Forelimb muscle (tissue), 1 donor: ENCODE measurements at regions not wholly inside any gene's neighbourhood (a gene's known extent, or its start where the extent isn't known, plus 50 kb on each side); places are given as distances from the start of the nearest gene placed in this dataset.

Experiments used
- DNase-seq: peaks from one replicate; pipeline ENCODE4 v3.0.0-alpha.2; 2013; ENCODE audit warnings: low read depth

- no peak for DNase-seq
These were observed 136.9 kb downstream of the SCARB1 start for GRCh38 chr12:124726596-124727263.

DNA sequence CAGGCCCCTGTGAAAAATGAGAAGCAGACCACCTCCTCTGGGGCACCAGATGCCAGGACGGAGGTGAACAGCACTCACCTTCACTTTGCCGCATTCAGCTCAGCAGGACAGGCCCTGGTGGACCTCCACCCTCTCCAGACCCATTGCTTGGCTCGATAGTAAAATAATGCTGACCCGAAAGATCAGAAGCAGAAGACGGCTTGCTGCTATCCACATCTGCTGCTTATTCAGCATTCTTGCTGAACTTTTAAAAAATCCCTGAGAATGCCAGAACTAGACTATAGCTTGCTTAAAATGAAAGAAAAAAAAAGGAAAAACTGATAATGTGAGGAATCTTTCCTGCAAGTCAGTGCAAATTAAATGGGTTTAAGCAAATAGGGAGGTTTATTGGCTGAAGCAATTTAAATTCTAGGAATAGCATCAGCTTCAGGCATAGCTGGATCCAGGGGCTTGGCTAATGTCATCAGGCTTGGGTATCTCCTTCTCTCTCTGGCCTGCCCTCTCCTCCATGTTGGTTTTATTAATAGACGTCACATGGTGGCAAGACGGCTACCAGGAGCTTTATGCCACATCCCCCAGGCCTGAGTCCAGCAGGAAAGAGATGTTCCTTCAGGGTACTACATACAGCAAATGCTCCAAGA lies 137.9 kb downstream of the SCARB1 start:
- DNase-seq, result no peak

GRCh38 chr12:124725099-124725498 lies 138.6 kb downstream of the SCARB1 start:
- no peak for DNase-seq

DNA sequence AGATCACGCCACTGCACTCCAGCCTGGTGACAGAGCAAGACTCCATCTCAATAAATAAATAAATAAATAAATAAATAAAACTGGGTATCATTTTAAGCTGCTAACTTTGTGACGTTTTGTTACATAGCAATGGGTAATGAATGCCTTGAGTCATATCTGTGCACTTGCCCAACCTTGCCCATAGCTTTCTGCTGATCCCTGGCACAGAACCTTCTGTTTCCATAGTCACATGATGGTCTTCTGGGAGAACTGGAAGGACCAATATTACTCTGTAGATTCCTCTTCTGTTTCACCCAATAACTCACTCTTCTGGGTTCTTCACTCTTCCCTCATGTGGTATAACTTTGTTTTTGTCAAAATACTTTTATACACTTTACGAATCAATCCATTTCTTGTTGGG lies 140.8 kb downstream of the SCARB1 start:
- no peak for DNase-seq

DNA sequence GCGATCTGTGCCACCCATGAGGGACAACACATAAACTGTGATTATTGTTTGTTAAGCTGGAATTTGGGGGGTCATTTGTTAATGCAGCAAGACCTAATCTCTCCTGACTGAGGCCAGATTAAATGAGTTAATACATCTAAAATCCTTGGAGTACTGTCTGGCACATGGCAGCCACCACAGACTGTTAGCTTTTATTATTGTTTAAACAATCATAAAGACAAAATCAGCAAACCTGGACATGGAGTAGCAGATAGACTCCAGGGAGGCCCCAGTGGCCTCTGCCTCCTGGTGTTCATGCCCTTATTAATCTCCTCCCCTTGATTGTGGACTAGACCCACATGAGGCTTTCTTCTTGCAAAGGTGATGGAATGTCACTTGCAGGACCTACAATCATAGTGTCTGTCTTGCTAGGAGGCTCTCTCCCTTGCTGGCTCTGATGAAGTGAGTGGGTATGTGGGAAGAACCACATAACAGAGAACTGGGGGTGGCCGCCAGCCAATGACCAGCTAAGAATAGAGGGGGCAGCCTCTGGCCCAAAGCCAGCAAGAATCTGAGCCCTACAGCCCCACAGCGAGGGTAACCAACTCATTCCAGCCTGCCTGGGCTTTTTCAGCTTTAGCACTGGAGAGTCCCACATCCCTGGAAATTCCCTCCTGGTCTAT lies 142.0 kb downstream of the SCARB1 start:
- DNase-seq, result no peak

DNA sequence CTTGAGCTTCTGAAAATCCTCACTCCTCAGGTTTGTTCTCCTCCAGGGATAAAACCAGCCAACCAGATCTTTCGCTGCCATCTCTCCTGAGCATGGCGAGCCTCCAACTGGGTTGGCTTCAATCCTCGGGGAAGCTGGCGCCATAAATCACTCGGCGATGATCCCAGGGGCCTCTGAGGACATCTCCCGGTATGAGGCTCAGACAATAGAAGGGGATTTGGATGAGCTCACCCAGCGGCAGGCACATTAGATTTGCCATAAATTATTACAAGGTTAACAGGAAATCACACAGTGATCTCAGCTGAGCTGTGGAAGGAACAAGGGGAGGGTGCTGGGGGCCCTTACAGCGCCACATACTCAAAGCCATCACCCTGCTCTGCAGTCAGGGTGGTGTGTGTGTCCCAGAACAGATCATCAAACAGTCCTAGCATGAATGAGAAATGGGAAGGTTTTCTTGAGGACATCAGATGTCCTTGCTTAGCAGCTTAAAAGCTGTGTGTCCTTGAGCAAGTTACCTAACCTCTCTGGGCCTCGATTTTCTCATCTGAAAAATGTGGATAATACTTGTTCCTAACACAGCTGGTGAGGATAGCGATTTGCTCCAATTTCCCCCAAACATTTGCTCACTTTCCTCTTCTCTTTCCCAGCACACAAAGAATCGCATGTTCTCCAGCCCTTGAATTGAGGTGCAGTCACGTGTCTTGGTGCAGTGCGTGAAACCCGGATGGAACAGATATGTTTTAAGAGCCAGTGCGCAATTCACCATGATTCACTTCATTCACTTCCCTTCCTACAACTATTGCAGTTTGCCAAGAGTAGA lies 142.8 kb downstream of the SCARB1 start:
- no peak for DNase-seq

DNA sequence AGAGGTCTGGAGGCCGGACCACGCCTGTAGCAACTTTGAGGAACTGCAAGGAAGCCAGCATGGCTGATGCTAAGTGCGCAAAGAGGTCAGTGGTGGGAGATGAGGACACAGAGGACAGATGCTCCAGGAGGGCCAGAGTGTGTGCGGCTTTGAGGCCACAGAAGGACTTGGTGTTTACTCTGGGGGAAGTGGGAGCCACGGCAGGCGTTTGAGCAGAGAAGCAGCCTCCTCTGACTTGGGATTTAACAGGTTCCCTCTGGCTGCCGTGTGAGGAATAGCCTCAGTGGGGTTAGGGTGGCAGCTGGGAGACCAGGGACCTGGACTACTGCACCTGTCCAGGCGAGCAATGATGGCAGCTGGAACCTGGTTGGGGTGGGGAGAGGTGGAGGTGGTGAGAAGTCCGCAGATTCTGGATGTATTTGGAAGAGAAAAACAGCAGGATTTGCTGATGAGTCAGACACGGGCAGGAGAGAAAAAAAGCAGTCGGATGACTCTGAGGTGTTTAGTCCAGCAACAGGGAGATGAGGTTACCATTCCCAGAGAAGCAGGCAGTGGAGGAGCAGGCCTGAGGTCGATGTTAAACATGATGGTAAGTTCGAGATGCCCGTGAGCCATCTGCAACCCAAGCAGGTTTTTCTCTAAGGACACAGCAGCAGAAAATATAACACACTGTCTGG lies 143.5 kb downstream of the SCARB1 start:
- no peak for DNase-seq

GRCh38 chr12:124719231-124719630 lies 144.4 kb downstream of the SCARB1 start:
- no peak for DNase-seq

DNA sequence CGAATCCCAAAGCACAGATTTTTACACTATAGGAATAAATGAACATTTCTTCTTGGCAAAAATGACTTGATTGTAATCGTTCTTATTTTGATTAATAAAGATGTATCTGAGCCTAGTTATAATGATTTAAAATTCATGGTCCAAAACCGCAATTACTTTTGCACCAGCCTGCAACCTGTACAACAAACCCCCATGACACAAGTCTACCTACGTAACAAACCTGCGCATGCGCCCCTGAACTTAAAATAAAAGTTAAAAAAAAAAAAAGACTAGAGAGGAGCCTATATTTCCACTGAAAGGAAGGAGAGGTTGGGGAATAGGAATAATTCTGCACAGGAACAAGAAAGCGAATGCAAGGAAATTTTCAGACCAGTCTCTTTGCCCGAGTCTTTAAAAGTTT lies 145.2 kb downstream of the SCARB1 start:
- DNase-seq, result no peak

DNA sequence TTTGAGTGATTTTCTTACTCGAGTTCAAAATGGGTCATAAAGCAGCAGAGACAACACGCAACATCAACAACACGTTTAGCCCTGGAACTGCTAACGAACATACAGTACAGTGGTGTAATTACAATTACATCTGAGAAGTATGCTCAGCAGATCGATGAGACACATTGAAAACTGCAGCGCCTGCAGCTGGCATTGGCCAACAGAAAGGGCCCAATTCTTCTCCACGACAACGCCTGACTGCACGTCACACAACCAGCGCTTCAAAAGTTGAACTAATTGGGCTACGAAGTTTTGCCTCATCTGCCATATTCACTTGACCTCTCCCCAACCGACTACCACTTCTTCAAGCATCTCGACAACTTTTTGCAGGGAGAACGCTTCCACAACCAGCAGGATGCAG lies 145.6 kb downstream of the SCARB1 start:
- DNase-seq, result no peak

DNA sequence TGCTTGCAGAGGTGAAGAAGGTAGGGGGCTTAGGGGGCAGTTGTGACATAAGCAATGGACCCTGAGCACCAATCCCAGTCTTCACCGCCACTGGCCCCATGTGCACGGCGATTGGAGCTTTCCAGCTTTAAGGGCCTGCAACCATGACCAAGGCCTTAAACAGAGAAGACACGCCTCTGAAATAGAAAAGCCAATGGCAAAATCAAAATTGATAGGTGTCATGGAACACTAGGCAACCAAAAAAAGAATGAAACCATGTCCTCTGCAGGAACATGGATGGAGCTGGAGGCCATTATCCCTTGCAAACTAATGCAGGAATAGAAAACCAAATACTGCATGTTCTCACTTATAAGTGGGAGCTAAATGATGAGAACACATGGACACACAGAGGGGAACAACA lies 146.3 kb downstream of the SCARB1 start:
- DNase-seq, result no peak

DNA sequence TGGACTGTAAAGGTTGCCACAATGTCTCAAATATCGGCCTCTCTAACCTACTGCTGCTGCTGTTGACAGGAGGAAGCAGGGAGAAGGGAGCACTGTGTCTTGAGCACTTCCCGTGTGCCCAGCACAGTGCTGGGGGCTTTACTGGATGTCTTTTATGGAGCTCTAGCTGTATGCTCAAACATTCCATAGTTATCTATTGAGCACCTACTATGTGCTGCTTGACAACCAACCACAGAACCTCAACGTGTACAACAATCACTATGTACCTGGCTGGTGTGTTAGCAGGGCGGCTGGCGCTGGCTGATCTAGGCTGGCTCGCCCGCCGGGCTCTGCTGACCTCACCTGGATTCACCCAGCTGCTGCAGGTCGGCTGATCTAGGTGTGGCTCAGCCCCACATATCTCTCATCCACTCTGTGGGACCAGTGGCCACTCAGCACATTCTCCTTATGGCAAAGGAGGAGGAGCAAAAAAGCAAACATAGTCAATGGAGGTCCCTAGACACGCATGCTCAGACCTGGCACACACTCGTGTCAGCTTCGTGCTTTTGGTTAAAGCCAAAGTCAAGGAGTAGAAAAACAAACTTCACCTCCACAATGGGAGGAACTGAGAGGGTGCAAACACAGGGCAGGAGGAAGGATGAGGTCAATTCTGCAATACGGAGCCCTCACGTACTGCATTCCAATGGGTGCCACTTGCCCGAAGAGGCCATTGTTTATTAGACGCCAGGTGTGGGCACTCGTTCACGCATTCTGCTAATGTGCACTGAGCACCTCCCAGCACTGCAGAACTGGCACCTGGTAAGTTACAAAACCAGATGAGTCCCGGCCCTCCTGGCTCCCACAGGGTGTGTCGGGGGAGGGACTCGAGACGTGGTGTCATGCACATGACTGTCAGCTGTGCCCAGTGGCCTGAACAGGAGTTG lies 147.2 kb downstream of the SCARB1 start:
- no peak for DNase-seq

DNA sequence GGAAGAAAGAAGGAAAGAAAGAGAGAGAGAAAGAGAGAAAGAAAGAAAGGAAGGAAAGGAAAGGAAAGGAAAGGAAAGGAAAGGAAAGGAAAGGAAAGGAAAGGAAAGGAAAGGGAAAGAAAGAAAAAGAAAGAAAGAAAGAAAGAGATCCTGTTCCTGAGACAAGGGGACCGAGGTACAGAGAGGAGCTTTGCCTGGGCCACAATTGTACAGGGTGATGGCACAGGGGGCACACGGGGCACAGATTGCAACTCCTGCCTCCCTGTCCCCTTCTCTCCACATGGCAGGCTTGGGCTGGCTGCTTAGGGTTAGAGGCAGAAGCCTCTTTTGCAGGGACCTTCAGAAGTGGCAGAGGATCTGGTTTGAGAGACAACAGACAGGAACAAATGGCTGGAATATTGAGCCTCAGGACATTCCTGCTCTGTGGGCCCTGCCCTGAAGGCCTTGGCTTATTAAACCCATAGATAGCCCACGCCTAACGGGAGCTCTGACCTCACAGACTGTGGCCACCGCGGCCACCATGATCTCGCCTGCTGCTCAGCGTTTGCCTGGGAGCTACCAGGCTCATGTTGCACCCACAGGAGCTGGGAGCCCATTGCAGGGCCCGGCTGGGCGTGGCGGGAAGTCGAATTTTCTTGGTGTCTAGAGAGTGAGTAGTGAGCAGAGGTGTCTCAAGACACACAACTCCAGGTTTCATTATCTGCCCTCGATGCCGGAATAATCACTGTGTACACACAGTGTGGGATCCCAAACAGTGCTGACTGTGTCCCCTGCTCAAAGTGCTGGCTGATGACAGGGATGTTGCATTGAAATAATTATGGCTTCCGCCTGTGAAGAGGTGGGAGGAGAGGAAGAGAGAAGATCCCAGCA lies 147.9 kb upstream of the NCOR2 start:
- DNase-seq, result no peak

- DNase-seq, result peak; percentile 81
These were observed 146.1 kb upstream of the NCOR2 start for GRCh38 chr12:124713436-124714082.

DNA sequence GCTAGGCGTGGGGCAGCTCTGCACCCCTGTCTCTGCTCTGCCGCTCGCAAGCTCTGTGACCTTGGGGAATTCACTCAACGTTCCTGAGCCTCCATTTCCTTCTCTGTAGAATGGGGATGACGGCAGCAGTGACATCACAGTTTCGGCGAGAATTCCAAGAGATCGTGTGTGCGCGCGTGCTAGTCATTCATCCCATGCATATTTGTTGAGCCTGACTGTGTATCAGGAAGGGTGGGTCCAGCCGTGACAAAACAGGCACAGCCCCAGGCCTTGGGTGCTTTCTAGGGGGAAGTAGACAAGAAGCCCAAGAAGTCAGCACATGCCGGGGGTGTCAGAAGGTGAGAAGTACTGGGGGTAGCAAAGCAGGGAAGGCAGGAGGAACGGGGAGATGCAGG lies 145.6 kb upstream of the NCOR2 start:
- DNase-seq, result no peak

DNA sequence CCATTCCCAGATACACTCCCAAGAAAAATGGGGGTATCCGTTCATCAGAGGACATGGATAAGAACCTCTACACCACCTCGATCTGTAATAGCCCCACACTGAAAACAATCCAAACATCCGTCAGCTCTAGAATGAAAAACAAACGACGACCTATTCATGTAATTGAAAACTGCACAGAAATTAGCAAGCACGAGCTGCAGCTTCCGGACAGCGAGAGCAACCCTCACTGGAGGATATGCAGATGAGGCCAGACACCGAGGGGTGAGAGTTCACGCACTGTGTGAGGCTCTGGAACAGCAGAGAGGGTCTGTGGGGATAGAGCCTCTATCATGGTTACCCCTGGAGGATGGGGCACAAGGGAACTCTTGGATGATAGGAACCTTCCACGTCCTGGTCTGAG lies 143.9 kb upstream of the NCOR2 start:
- DNase-seq, result no peak

- DNase-seq, result no peak
These were observed 142.6 kb upstream of the NCOR2 start for GRCh38 chr12:124709722-124710687.

GRCh38 chr12:124707316-124707715 lies 139.9 kb upstream of the NCOR2 start:
- DNase-seq, result no peak
